ACHN (cell line): ENCODE measurements at regions not wholly inside any gene's neighbourhood (a gene's known extent, or its start where the extent isn't known, plus 50 kb on each side); places are given as distances from the start of the nearest gene placed in this dataset.
"Not testable (repeated sequence)": the region's sequence is repeated elsewhere in the genome, so short reads cannot be mapped to it uniquely, and the experiment has no call there.

Source experiments
- DNase-seq: peaks from one replicate; pipeline ENCODE4 v3.0.0-alpha.2; 2015
- in situ Hi-C: cut with HindIII; loops from 2 replicates; pipeline ENCODE4 v1.10.0; 2017; ENCODE audit warnings: low sequenced_read_pairs, low pct_ligation_motif_present, low pct_unique_long_range_greater_than_20kb

DNA sequence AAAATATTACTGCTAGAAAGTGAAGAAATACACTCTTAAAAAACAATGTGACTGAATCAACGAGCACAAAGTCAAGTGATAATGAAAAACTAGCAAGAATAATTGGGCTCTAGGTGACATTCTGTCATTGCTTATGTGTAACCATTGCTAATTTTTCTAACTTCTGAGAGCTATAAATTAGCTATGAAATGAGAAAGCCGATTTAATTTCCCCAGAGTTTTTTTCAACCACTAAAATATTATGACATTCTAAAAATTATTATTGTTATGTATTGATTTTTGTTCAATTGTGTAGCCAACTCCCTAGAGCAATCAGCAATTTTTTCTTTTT, 458.6 kb upstream of the ATXN8OS start:
- DNase-seq: no peak
- in situ Hi-C loops: no loop called here

DNA sequence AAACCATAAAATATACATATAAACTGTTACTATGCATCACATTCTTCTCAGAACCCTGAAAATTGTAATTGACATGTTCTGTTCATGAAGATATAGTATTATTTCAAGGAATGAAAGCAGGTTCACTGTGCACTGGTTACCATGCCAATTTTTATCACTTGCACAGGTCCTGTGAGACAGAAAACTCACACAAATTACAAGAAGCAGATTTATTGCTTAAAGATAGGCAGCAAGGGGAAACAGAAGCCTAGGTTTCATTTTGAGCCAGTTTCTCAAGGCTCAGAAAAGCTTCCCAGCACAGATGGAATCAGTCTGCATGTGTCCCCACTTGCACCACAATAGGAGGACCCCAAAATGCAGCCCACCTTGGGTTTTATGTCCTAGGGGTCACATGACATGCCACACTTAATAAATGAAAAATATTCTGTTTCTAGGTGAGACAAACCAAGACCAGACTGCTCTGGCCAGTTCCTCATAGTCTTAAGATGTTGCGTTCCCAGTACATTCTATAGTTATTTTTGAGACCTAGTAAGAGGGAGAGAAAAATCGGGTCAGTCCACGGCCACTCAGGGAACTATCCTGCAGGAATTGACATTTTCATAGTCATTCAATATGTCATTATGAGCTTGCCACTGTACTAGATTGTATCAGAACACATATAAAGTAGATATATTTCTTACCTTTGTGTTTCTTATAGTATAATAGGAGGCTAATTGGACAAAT, 459.1 kb upstream of the ATXN8OS start:
- in situ Hi-C loops: no loop called here
- DNase-seq: no peak

- DNase-seq: no peak
- in situ Hi-C loops: no loop called here
These were observed 463.2 kb upstream of the ATXN8OS start for GRCh38 chr13:69644447-69644846.

GRCh38 chr13:69641773-69642172, 465.9 kb upstream of the ATXN8OS start:
- no peak for DNase-seq
- in situ Hi-C loops: no loop called here

GRCh38 chr13:69633044-69633443, 474.6 kb upstream of the ATXN8OS start:
- no peak for DNase-seq
- in situ Hi-C loops: no loop called here

DNA sequence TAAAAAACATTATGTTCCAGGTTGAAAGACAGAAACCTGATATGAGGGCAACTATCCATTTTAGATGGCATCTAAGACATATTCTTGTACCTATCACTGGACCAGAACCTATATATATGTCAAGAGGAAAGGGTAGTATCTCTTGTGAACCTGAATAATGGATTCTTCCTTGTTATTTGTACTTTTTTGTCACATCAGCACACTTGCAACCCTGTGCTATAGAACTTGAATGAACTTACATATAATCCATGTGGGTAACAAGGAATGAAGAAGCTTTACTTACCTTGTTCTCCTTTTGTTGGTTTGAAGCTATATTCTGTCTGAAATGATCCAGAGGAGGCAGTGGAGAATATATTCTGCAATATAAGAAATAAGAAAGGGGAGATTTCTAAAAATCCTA, 483.7 kb upstream of the ATXN8OS start:
- DNase-seq: no peak
- in situ Hi-C loops: no loop called here

GRCh38 chr13:69619651-69620050, 488.0 kb upstream of the ATXN8OS start:
- DNase-seq: no peak
- in situ Hi-C loops: no loop called here

DNA sequence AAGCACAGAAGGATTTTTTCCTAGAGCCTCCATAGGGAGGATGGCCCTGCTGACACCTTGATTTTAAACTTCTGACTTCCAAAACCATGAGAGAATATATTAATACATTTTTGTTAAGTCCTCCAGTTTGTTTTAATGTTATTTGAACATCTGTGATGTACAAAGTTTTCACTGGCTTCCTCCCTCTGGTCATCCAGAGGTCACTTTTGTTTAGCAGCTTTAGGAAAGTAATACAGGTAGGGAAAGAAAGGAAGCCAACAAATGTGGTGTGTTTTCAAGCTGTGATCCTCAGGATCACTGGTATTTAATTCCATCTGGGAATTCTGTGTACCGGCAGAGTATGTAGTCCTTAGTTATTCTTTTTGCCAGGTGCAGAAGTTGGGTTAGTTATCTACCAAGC, 488.8 kb upstream of the ATXN8OS start:
- no peak for DNase-seq
- in situ Hi-C loops: no loop called here

- DNase-seq: no peak
- in situ Hi-C loops: no loop called here
These were observed 489.2 kb upstream of the ATXN8OS start for GRCh38 chr13:69618393-69618792.

GRCh38 chr13:69617587-69617986, 490.0 kb upstream of the ATXN8OS start:
- DNase-seq: no peak

GRCh38 chr13:69616396-69616795, 491.2 kb upstream of the ATXN8OS start:
- no peak for DNase-seq
- in situ Hi-C loops: no loop called here

More at GRCh38 chr13:69617587-69617986, 490.0 kb upstream of the ATXN8OS start:
- in situ Hi-C loops: no loop called here

- DNase-seq, in situ Hi-C loops: not testable (repeated sequence)
These were observed 492.6 kb upstream of the ATXN8OS start for GRCh38 chr13:69615055-69615454.

DNA sequence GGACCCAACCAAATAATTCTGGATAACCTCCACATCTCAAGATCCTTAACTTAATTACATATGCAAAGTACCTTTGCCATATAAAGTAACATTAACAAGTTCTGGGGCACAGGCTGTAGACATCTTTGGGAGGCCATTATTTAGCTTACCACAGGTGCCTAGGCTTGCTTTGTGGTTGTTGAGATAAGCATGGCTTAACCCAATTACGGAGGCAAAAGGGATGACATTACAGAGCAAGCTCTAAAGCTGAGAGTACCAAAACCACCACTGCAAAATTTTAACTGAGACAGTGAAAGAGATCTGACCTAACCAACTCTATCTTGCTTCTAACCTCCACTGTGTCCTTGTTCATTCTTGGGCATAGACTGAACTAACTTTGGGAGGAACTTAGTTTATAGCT, 502.9 kb upstream of the ATXN8OS start:
- no peak for DNase-seq
- in situ Hi-C loops: no loop called here

GRCh38 chr13:69603144-69603853, 504.3 kb upstream of the ATXN8OS start:
- in situ Hi-C loops: no loop called here

DNA sequence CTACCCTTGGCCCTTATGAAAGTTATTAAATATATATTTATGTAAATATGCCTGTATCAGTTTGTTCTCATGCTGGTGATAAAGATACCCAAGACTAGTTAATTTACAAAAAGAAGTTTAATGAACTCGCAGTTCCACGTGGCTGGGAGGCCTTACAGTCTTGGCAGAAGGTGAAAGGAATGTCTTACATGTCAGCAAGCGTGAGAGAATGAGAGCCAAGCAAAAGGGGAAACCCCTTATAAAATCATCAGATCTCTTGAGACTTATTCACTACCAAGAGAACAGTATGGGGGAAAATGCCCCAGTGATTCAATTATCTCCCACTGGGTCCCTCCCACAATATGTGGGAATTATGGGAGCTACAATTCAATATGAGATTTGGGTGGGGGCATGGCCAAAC, 506.0 kb upstream of the ATXN8OS start:
- no peak for DNase-seq
- in situ Hi-C loops: no loop called here

More at GRCh38 chr13:69603144-69603853, 504.3 kb upstream of the ATXN8OS start:
- DNase-seq: no peak

DNA sequence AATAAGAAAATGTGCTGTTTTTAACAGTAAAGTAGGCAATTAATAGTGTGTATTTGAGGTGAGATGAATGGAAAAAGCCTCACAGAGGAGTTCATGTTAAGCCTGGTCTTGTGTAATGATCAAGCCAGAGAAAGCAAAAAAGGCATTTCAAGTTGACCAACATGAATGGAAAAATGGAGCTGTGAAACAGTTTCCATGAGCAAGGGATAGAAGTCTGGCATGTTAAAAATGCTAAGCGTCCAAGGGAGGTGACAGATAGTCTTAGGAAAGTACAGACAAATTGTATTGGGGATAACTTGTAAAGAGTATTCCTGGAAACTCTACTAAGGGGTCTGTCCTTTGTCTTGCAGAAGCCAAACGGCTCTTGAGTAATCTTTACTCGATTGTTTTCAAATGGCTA, 506.8 kb upstream of the ATXN8OS start:
- no peak for DNase-seq
- in situ Hi-C loops: no loop called here

DNA sequence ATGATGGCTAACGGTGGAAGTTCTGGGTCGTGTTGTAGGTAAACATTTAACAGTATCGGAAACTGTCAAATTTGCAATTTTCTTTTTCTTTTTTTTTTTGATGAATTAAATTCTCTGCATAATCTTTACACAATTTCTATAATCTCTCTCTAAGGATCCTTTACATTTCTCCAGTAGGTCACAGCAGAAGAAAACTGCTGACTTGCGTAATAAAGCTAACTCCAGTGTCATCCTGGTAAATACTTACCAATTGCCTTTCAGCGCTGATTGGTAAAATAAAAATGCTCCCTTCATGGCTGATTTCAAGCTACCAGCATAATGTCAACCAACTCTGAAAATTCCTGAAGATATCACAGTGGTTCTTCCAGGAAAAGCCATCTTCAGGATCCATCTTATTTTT, 510.5 kb upstream of the ATXN8OS start:
- in situ Hi-C loops: no loop called here
- DNase-seq: no peak

DNA sequence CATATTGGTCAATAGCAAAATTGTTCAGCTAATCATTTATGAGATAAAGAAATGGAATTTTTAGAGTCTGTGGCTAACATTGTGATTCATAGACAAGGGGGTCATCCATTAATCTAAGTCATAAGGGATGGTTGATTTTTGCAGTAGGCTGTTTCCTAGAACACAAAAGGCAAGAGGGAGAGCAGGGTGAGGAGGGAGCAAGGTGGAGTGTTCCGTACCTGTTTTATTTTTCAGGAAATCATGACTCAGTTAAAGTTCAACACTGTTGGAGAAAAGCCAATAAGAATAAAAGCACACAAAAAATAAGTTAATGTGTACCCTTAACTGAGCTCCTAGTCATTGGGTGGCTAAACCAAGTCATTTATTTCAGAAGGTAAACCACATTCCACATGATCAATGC, 512.4 kb upstream of the ATXN8OS start:
- in situ Hi-C loops: no loop called here
- peak; percentile 45 for DNase-seq

- in situ Hi-C loops: no loop called here
- no peak for DNase-seq
These were observed 516.2 kb upstream of the ATXN8OS start for GRCh38 chr13:69591437-69591836.

DNA sequence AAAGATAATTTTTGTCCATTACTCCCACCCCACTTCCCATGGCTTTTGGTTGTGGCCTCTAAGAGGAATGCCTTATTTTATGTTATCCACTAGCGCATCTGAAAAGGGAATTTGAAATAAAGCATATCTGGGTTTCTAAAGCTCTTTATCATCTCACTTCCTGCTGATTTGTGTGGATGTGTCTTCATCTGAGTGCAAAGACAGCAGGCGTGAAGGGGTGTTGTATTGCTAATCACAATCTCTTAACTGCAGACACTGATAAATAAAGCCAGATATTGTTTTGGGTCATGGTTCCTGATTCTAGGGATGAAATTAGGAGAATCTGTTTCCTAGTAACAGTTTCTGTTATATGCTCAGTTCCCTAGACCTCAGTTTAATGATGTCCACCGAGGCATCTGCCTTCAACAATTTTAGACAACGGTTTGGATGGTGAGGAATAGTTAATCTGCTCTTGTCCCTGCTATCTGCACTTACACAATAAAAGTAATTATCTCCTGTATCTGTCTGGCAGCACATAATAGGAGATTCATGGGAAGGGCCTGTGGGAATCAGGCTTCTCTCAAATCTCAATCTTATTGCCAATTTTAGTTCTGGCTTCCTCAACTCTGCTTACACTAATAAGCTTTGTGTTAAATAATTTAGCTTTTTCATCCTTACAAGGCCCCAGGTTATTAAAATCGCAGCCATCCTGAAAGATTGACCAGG, 517.9 kb upstream of the ATXN8OS start:
- in situ Hi-C loops: no loop called here
- no peak for DNase-seq
